MM.1S (cell line): ENCODE measurements at regions not wholly inside any gene's neighbourhood (a gene's known extent, or its start where the extent isn't known, plus 50 kb on each side); places are given as distances from the start of the nearest gene placed in this dataset.

ENCODE experiments used
- DNase-seq: peaks from one replicate; pipeline ENCODE4 v3.0.0-alpha.2; 2015
- H2AFZ ChIP-seq: fragments of 300-600 bp; sonication (generic); 2 replicates; pipeline ENCODE4 v1.6.0; 2016; ENCODE audit warnings: antibody characterized with exemption, low read length
- H3F3A ChIP-seq: fragments of 300-600 bp; sonication (generic); 2 replicates; pipeline ENCODE4 v1.6.1; 2016; ENCODE audit warnings: mild to moderate bottlenecking, antibody characterized with exemption, low read length, moderate library complexity, mixed read lengths; ENCODE audit not compliant: insufficient read depth
- H3K27ac ChIP-seq: fragments of 300-600 bp; sonication (generic); 2 replicates; pipeline ENCODE4 v1.5.1; 2016; ENCODE audit warnings: mild to moderate bottlenecking, low read length
- H3K27me3 ChIP-seq: fragments of 300-600 bp; sonication (generic); replicated peaks from 2 replicates; pipeline ENCODE4 v1.6.0; 2016; ENCODE audit warnings: low read length; ENCODE audit not compliant: insufficient read depth
- H3K36me3 ChIP-seq: fragments of 300-600 bp; sonication (generic); replicated peaks from 2 replicates; pipeline ENCODE4 v1.6.1; 2016; ENCODE audit warnings: mild to moderate bottlenecking, low read length, mixed read lengths; ENCODE audit not compliant: insufficient read depth
- H3K4me1 ChIP-seq: fragments of 300-600 bp; sonication (generic); 2 replicates; pipeline ENCODE4 v1.6.1; 2016; ENCODE audit warnings: low read length, mixed read lengths
- H3K4me2 ChIP-seq: fragments of 300-600 bp; sonication (generic); 2 replicates; pipeline ENCODE4 v1.6.0; 2016; ENCODE audit warnings: low read depth, low read length
- H3K4me3 ChIP-seq: fragments of 300-600 bp; sonication (generic); 2 replicates; pipeline ENCODE4 v1.5.1; 2016; ENCODE audit warnings: low read length, mixed read lengths
- H3K79me2 ChIP-seq: fragments of 300-600 bp; sonication (generic); 2 replicates; pipeline ENCODE4 v1.6.1; 2016; ENCODE audit warnings: mixed run types, low read length, mixed read lengths
- H3K9ac ChIP-seq: fragments of 300-600 bp; sonication (generic); 2 replicates; pipeline ENCODE4 v1.6.1; 2016; ENCODE audit warnings: low read length, mixed read lengths
- H3K9me2 ChIP-seq: fragments of 300-600 bp; sonication (generic); replicated peaks from 2 replicates; pipeline ENCODE4 v1.6.1; 2016; ENCODE audit warnings: mild to moderate bottlenecking, low read length, mixed read lengths; ENCODE audit not compliant: insufficient read depth
- H3K9me3 ChIP-seq: fragments of 300-600 bp; sonication (generic); replicated peaks from 2 replicates; pipeline ENCODE4 v1.6.1; 2016; ENCODE audit warnings: mild to moderate bottlenecking, low read length, mixed read lengths; ENCODE audit not compliant: insufficient read depth
- H4K20me1 ChIP-seq: fragments of 300-600 bp; sonication (generic); 2 replicates; pipeline ENCODE4 v1.6.1; 2016; ENCODE audit warnings: mild to moderate bottlenecking, low read length, moderate library complexity, mixed read lengths; ENCODE audit not compliant: insufficient read depth
- EZH2 ChIP-seq: fragments of 300-600 bp; sonication (generic); optimal IDR thresholded peaks from 2 replicates; pipeline ENCODE3; 2017; ENCODE audit warnings: low read depth, mild to moderate bottlenecking, antibody characterized with exemption, low read length, mixed read lengths
- EZH2phosphoT487 ChIP-seq: fragments of 300-600 bp; sonication (generic); IDR thresholded peaks from 2 replicates; pipeline ENCODE4 v1.6.1; 2018; ENCODE audit warnings: antibody characterized with exemption, low read length
- TF ChIP-seq, protein P1 (sequence below): fragments of 300-600 bp; sonication (generic); IDR thresholded peaks from 2 replicates; pipeline ENCODE4 v1.5.1; 2016; ENCODE audit warnings: antibody characterized with exemption, low read length, mixed read lengths

DNA sequence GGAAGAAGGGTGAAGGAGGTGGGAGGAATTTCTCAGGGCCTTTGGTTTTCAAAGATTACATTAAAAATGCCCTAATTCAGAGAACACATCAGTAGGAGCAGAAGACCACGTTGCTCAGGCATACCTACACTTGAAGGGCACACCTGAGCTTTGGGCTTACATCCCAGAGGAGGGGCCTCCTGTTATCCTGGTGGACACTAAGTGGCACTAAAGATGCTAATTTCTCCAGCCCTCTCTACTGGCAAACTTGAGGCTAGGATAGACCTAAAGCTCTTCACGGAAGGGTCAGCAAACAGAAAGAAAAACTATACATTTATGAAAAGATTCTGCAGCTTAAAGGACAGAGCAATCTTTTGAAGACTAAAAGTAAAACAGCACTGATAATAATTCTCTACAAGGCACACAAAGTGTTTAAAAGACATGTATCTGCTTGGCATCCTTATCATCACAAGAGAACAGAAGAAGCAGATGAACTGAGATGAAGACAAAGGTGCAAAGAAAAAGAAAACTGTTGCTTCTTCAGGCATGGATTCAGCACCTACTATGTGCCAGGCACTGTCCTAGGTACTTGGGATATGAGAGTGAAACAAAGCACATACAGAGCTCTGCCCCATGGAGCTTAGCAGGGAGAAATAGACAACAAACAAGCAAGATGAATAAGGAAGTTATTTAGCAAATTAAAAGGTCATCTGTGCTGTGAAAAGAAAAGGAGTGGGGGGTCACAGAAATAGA is 137.5 kb downstream of the NUAK1 start:
- no peaks in the 10 kb centered on the region for H3K79me2 ChIP-seq
- no peak overlapping the region for H3K9ac ChIP-seq
- no peak overlapping the region for H3K4me3 ChIP-seq
- H2AFZ ChIP-seq = no peak overlapping the region
- H3K9me3 ChIP-seq = no peaks in the 10 kb centered on the region
- no peaks in the 10 kb centered on the region for H4K20me1 ChIP-seq
- no peak for DNase-seq
- TF ChIP-seq EZH2 = no peak
- no peak for TF ChIP-seq EZH2phosphoT487
- TF ChIP-seq, protein P1, sequence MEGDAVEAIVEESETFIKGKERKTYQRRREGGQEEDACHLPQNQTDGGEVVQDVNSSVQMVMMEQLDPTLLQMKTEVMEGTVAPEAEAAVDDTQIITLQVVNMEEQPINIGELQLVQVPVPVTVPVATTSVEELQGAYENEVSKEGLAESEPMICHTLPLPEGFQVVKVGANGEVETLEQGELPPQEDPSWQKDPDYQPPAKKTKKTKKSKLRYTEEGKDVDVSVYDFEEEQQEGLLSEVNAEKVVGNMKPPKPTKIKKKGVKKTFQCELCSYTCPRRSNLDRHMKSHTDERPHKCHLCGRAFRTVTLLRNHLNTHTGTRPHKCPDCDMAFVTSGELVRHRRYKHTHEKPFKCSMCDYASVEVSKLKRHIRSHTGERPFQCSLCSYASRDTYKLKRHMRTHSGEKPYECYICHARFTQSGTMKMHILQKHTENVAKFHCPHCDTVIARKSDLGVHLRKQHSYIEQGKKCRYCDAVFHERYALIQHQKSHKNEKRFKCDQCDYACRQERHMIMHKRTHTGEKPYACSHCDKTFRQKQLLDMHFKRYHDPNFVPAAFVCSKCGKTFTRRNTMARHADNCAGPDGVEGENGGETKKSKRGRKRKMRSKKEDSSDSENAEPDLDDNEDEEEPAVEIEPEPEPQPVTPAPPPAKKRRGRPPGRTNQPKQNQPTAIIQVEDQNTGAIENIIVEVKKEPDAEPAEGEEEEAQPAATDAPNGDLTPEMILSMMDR = no peak
- H3K36me3 ChIP-seq = no peaks in the 10 kb centered on the region
- no peaks in the 10 kb centered on the region for H3K9me2 ChIP-seq
- H3K4me2 ChIP-seq = no peak overlapping the region
- H3K27me3 ChIP-seq = no peaks in the 10 kb centered on the region
- H3K27ac ChIP-seq = no peak overlapping the region
- no peaks in the 10 kb centered on the region for H3K4me1 ChIP-seq
- H3F3A ChIP-seq = no peaks in the 10 kb centered on the region

DNA sequence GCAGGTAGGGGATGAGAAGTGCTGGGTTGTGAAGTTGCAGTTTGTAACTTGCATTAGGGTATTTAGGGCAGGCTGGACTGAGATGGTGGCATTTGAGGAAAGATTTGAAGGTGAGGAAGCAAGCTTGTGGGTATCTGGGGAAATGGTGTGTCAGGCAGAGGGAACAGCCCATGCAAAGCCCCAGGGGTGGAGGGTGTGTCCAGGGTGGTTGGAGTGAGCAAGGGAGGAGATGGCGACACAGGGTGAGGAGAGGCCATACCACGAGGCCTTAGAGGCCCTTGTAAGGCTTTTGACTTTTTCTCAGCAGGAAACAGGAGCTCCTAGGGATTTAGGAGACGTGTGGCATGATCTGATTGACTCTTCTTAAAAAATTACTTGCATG is 136.9 kb downstream of the NUAK1 start:
- H3K4me2 ChIP-seq = no peak overlapping the region
- no peaks in the 10 kb centered on the region for H3K36me3 ChIP-seq
- H3K9me3 ChIP-seq = no peaks in the 10 kb centered on the region
- DNase-seq = no peak
- H3K9ac ChIP-seq = no peak overlapping the region
- H3K4me3 ChIP-seq = no peak overlapping the region
- no peaks in the 10 kb centered on the region for H3F3A ChIP-seq
- H2AFZ ChIP-seq = no peak overlapping the region
- H3K4me1 ChIP-seq = no peaks in the 10 kb centered on the region
- TF ChIP-seq, protein P1 = no peak
- TF ChIP-seq EZH2 (no peak), EZH2phosphoT487 (no peak)
- no peaks in the 10 kb centered on the region for H3K27me3 ChIP-seq
- H3K9me2 ChIP-seq = no peaks in the 10 kb centered on the region
- H3K79me2 ChIP-seq = no peaks in the 10 kb centered on the region
- H3K27ac ChIP-seq = no peak overlapping the region
- H4K20me1 ChIP-seq = no peaks in the 10 kb centered on the region

DNA sequence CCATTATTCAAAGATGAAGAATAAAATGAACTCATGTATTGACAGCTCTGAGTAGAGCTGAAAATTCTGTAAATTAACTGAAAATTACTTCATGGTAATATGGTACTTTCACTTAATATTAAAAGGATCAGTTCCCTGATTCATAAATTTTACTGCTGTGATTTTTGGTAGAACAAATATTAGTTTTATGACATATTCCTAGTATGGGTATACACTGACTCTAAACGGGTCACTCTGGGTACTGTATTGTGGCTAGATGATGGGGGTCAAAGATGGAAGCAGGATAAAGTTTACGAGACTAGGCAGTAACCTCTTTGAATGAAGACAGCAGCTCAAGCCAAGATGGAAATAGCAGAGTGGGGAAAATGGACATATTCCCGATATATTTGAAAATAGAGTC is 135.5 kb downstream of the NUAK1 start:
- no peaks in the 10 kb centered on the region for H3K4me1 ChIP-seq
- no peaks in the 10 kb centered on the region for H3F3A ChIP-seq
- no peak for DNase-seq
- no peaks in the 10 kb centered on the region for H3K9me2 ChIP-seq
- H3K27ac ChIP-seq = no peak overlapping the region
- no peaks in the 10 kb centered on the region for H4K20me1 ChIP-seq
- no peak overlapping the region for H3K9ac ChIP-seq
- H3K79me2 ChIP-seq = no peaks in the 10 kb centered on the region
- H3K9me3 ChIP-seq = no peaks in the 10 kb centered on the region
- H3K4me2 ChIP-seq = no peak overlapping the region
- no peaks in the 10 kb centered on the region for H3K27me3 ChIP-seq
- TF ChIP-seq EZH2 (no peak), EZH2phosphoT487 (no peak)
- TF ChIP-seq, protein P1 = no peak
- H3K36me3 ChIP-seq = no peaks in the 10 kb centered on the region
- H2AFZ ChIP-seq = no peak overlapping the region
- H3K4me3 ChIP-seq = no peak overlapping the region
